WTC11 (cell line): ENCODE measurements at regions not wholly inside any gene's neighbourhood (a gene's known extent, or its start where the extent isn't known, plus 50 kb on each side); places are given as distances from the start of the nearest gene placed in this dataset.

ENCODE experiments used
- ATAC-seq: fragments of 200-7000 bp; cut with Tn5 transposase; 2 replicates; pipeline ENCODE4 v1.10.0; 2021; ENCODE audit warnings: mild to moderate bottlenecking, moderate library complexity
- CTCF ChIA-PET: fragments of 300-600 bp; sonication (Branson Sonifier 250); formaldehyde crosslinking; loops from one replicate; lab custom pipeline; 2021; ENCODE audit warnings: antibody characterized with exemption; lab: Charles Lee
- POLR2A ChIA-PET: fragments of 350-600 bp; sonication (Branson Sonifier 250); formaldehyde crosslinking; loops from one replicate; lab custom pipeline; 2021; ENCODE audit warnings: antibody characterized with exemption; lab: Charles Lee
- DNase-seq: peaks from one replicate; pipeline ENCODE4 v3.0.0; 2021; ENCODE audit warnings: low spot score
- H3K27ac Mint-ChIP-seq: 2 replicates; pipeline ENCODE4 v1.8.0; 2021; ENCODE audit warnings: mixed read lengths
- H3K27me3 Mint-ChIP-seq: 2 replicates; pipeline ENCODE4 v1.8.0; 2021; ENCODE audit warnings: low read depth, mild to moderate bottlenecking, moderate library complexity, mixed read lengths
- H3K36me3 Mint-ChIP-seq: 2 replicates; pipeline ENCODE4 v1.8.0; 2021; ENCODE audit warnings: mixed read lengths
- H3K4me1 Mint-ChIP-seq: 2 replicates; pipeline ENCODE4 v1.8.0; 2022; ENCODE audit warnings: mixed read lengths
- H3K4me3 Mint-ChIP-seq: 2 replicates; pipeline ENCODE4 v1.8.0; 2021; ENCODE audit warnings: mild to moderate bottlenecking, moderate library complexity, mixed read lengths
- H3K9me3 Mint-ChIP-seq: 2 replicates; pipeline ENCODE4 v1.8.0; 2021; ENCODE audit warnings: mixed read lengths
- ATF1 ChIP-seq: sonication (generic); formaldehyde crosslinking; IDR thresholded peaks from 2 replicates; pipeline ENCODE4 v1.8.1; 2023; ENCODE audit warnings: mild to moderate bottlenecking, moderate library complexity, missing genetic modification reagents
- ELF4 ChIP-seq: sonication (generic); formaldehyde crosslinking; IDR thresholded peaks from 2 replicates; pipeline ENCODE4 v1.8.1; 2022; ENCODE audit warnings: low read depth, mild to moderate bottlenecking, moderate library complexity, missing genetic modification reagents
- FOXP1 ChIP-seq: sonication (generic); formaldehyde crosslinking; IDR thresholded peaks from 2 replicates; pipeline ENCODE4 v1.8.0; 2022; ENCODE audit warnings: missing genetic modification reagents, mild to moderate bottlenecking, moderate library complexity, borderline replicate concordance
- GTF2I ChIP-seq: fragments of 250-450 bp; sonication (Bioruptor Pico); conservative IDR thresholded peaks from 2 replicates; pipeline ENCODE4 v1.4.0; 2021; ENCODE audit warnings: mild to moderate bottlenecking
- JAZF1 ChIP-seq: fragments of 250-450 bp; sonication (Bioruptor Pico); IDR thresholded peaks from 2 replicates; pipeline ENCODE4 v1.9.0; 2021; ENCODE audit warnings: moderate library complexity, mild to moderate bottlenecking, inconsistent platforms
- JUN ChIP-seq: sonication (generic); formaldehyde crosslinking; IDR thresholded peaks from 2 replicates; pipeline ENCODE4 v1.8.0; 2023; ENCODE audit warnings: mild to moderate bottlenecking, missing genetic modification reagents
- NR1H2 ChIP-seq: sonication (generic); formaldehyde crosslinking; IDR thresholded peaks from 2 replicates; pipeline ENCODE4 v1.9.0; 2021; ENCODE audit warnings: mild to moderate bottlenecking, moderate library complexity, missing genetic modification reagents
- SMAD3 ChIP-seq: sonication (generic); formaldehyde crosslinking; IDR thresholded peaks from 2 replicates; pipeline ENCODE4 v1.8.0; 2022; ENCODE audit warnings: missing genetic modification reagents, mild to moderate bottlenecking, borderline replicate concordance
- SP1 ChIP-seq: sonication (generic); formaldehyde crosslinking; conservative IDR thresholded peaks from 2 replicates; pipeline ENCODE4 v1.8.1; 2022; ENCODE audit warnings: missing genetic modification reagents
- ZBTB21 ChIP-seq: sonication (generic); formaldehyde crosslinking; IDR thresholded peaks from 2 replicates; pipeline ENCODE4 v1.8.1; 2023; ENCODE audit warnings: mild to moderate bottlenecking, missing genetic modification reagents, borderline replicate concordance
- ZNF423 ChIP-seq: fragments of 250-450 bp; sonication (Bioruptor Pico); IDR thresholded peaks from 2 replicates; pipeline ENCODE4 v2.1.2; 2022; ENCODE audit warnings: mild to moderate bottlenecking, moderate library complexity
- TF ChIP-seq, protein P1 (sequence below): sonication (generic); formaldehyde crosslinking; IDR thresholded peaks from 2 replicates; pipeline ENCODE4 v1.8.1; 2022; ENCODE audit warnings: low read depth, mild to moderate bottlenecking, moderate library complexity, missing genetic modification reagents, borderline replicate concordance
- TF ChIP-seq, protein P2 (sequence below): sonication (generic); formaldehyde crosslinking; IDR thresholded peaks from 2 replicates; pipeline ENCODE4 v1.8.1; 2023; ENCODE audit warnings: mild to moderate bottlenecking, missing genetic modification reagents, borderline replicate concordance
- TF ChIP-seq, protein P3 (sequence below): fragments of 250-450 bp; sonication (Bioruptor Pico); conservative IDR thresholded peaks from 2 replicates; pipeline ENCODE4 v1.9.0; 2021; ENCODE audit warnings: mild to moderate bottlenecking
- TF ChIP-seq, protein P4 (sequence below): sonication (generic); formaldehyde crosslinking; IDR thresholded peaks from 2 replicates; pipeline ENCODE4 v1.8.1; 2023; ENCODE audit warnings: mild to moderate bottlenecking, missing genetic modification reagents, moderate library complexity
- TF ChIP-seq, protein P5 (sequence below): sonication (generic); formaldehyde crosslinking; IDR thresholded peaks from 2 replicates; pipeline ENCODE4 v1.8.0; 2022; ENCODE audit warnings: mild to moderate bottlenecking, missing genetic modification reagents

DNA sequence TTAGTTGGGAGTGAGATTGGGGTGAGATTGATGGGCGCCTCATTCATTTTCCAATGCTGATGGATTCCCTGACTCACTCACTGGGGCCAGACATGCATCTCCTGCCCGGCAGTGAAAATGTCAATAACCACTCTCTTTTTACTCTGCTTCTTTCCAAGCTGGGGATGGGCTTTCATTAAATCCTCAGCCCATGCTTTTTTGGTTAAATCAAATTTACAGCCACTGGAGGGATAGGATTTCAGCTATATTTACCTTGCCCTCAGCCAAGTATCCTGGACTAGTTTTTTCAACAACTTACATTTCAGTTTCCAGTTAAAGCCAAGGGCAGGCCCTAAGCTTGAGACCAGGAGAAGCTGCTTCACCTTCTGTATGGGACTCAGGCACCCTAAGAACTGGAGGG, 162.8 kb downstream of the TSN start:
- Mint-ChIP-seq H3K4me1 (no peaks in the 10 kb centered on the region), H3K4me3 (no peak overlapping the region), H3K27me3 (no peaks in the 10 kb centered on the region; the same call in 1 of the 2 replicates), H3K27ac (no peak overlapping the region), H3K36me3 (no peaks in the 10 kb centered on the region), H3K9me3 (peaks cover 24% of the 10 kb centered on the region)
- ChIA-PET CTCF (interaction anchor here (1.4 to 2.4 kb wide), 2 partner anchors 21 to 107 kb away, joined by 9 to 10 read pairs; no protein-coding TSS in a partner anchor), POLR2A (no interaction called here)
- TF ChIP-seq NR1H2 (no peak), FOXP1 (CRISPR knock-in tag) (no peak)
- no peak for ATAC-seq
- no peak for DNase-seq

DNA sequence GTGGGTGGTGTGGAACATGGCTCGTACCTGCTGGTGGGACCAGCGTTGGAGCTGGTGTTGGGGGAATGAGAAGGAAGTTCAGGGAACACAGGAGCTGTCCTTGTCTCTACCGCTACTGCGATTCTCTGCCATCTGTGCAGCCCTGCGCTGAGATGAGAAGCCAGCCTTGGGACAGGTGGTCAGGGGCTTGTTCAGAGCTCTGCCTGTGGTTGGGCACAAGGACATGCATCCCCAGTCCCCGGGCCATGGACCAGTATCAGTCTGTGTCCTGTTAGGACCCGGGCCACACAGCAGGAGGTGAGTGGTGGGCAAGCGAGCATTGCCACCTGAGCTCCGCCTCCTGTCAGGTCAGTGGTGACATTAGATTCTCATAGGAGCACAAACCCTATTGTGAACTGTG, 164.4 kb downstream of the TSN start:
- CTCF ChIA-PET = no interaction called here

DNA sequence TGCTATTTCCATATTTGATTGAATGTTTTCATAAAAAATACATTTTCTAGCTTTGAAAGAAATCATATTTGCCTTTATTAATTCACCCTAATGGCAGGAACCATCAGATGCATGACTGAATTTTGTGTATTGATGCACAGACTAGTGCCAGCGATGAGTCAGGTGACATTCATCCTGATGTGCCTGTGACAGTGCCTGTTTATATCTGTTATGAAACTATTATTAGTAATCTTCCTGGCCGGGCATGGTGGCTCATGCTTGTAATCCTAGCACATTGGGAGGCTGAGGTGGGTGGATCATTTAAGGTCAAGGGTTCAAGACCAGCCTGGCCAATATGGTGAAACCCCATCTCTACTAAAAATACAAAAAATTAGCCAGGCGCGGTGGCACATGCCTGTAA, 170.0 kb downstream of the TSN start:
- H3K27me3 Mint-ChIP-seq = no peaks in the 10 kb centered on the region
- H3K4me3 Mint-ChIP-seq = no peak overlapping the region
- H3K27ac Mint-ChIP-seq = no peak overlapping the region
- no peaks in the 10 kb centered on the region for H3K36me3 Mint-ChIP-seq
- TF ChIP-seq, protein P1, sequence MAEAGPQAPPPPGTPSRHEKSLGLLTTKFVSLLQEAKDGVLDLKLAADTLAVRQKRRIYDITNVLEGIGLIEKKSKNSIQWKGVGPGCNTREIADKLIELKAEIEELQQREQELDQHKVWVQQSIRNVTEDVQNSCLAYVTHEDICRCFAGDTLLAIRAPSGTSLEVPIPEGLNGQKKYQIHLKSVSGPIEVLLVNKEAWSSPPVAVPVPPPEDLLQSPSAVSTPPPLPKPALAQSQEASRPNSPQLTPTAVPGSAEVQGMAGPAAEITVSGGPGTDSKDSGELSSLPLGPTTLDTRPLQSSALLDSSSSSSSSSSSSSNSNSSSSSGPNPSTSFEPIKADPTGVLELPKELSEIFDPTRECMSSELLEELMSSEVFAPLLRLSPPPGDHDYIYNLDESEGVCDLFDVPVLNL (CRISPR knock-in tag) = no peak
- TF ChIP-seq JUN (CRISPR knock-in tag) (no peak), GTF2I (CRISPR knock-in tag) (no peak), ZNF423 (CRISPR knock-in tag) (no peak), SMAD3 (no peak), ATF1 (no peak), ZBTB21 (no peak), ELF4 (CRISPR knock-in tag) (no peak), JAZF1 (CRISPR knock-in tag) (no peak), SP1 (no peak)
- TF ChIP-seq, protein P2, sequence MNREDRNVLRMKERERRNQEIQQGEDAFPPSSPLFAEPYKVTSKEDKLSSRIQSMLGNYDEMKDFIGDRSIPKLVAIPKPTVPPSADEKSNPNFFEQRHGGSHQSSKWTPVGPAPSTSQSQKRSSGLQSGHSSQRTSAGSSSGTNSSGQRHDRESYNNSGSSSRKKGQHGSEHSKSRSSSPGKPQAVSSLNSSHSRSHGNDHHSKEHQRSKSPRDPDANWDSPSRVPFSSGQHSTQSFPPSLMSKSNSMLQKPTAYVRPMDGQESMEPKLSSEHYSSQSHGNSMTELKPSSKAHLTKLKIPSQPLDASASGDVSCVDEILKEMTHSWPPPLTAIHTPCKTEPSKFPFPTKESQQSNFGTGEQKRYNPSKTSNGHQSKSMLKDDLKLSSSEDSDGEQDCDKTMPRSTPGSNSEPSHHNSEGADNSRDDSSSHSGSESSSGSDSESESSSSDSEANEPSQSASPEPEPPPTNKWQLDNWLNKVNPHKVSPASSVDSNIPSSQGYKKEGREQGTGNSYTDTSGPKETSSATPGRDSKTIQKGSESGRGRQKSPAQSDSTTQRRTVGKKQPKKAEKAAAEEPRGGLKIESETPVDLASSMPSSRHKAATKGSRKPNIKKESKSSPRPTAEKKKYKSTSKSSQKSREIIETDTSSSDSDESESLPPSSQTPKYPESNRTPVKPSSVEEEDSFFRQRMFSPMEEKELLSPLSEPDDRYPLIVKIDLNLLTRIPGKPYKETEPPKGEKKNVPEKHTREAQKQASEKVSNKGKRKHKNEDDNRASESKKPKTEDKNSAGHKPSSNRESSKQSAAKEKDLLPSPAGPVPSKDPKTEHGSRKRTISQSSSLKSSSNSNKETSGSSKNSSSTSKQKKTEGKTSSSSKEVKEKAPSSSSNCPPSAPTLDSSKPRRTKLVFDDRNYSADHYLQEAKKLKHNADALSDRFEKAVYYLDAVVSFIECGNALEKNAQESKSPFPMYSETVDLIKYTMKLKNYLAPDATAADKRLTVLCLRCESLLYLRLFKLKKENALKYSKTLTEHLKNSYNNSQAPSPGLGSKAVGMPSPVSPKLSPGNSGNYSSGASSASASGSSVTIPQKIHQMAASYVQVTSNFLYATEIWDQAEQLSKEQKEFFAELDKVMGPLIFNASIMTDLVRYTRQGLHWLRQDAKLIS (CRISPR knock-in tag) = no peak
- peaks cover 13% of the 10 kb centered on the region for H3K9me3 Mint-ChIP-seq
- ATAC-seq (no peak), DNase-seq (no peak)
- POLR2A ChIA-PET = no interaction called here
- H3K4me1 Mint-ChIP-seq = no peaks in the 10 kb centered on the region
- CTCF ChIA-PET = no interaction called here

More for the DNA sequence above, 164.4 kb downstream of the TSN start:
- DNase-seq (no peak), ATAC-seq (no peak)
- H3K36me3 Mint-ChIP-seq = no peaks in the 10 kb centered on the region
- H3K27me3 Mint-ChIP-seq = no peaks in the 10 kb centered on the region
- H3K9me3 Mint-ChIP-seq = peaks cover 29% of the 10 kb centered on the region
- no peak overlapping the region for H3K4me3 Mint-ChIP-seq
- TF ChIP-seq, protein P3, sequence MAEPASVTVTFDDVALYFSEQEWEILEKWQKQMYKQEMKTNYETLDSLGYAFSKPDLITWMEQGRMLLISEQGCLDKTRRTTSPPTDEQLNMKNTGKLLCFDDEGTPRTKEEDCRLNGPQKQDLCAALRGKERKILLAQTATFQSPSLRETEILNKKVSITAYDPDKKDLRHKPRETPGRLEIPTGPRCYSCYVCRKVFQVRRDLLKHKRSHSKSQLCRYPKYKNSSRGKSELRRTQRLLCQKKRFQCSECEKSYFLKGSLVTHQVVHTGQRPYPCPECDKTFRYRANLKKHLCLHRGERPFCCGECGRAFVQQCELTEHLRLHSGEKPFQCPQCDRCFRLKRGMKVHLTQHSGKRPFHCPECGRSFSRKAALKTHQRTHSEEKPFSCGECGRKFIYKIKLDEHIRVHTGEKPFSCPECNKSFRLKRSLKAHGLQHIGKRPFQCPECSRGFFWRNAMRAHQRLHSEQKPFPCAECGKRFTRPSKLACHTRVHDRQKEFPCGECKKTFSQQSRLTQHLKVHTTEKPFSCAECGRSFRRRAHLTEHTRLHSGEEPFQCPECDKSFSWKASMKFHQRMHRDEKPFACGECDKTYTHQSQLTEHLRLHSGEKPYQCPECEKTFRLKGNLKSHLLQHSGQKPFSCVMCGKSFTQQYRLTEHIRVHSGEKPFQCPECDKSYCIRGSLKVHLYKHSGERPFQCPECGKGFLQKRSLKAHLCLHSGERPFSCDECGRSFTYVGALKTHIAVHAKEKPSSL (CRISPR knock-in tag) = no peak
- TF ChIP-seq, protein P4, sequence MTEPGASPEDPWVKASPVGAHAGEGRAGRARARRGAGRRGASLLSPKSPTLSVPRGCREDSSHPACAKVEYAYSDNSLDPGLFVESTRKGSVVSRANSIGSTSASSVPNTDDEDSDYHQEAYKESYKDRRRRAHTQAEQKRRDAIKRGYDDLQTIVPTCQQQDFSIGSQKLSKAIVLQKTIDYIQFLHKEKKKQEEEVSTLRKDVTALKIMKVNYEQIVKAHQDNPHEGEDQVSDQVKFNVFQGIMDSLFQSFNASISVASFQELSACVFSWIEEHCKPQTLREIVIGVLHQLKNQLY (CRISPR knock-in tag) = no peak
- TF ChIP-seq, protein P5, sequence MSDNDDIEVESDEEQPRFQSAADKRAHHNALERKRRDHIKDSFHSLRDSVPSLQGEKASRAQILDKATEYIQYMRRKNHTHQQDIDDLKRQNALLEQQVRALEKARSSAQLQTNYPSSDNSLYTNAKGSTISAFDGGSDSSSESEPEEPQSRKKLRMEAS = no peak
- no peak overlapping the region for H3K27ac Mint-ChIP-seq
- POLR2A ChIA-PET = no interaction called here
- no peaks in the 10 kb centered on the region for H3K4me1 Mint-ChIP-seq
